Choroid plexus epithelial cell (primary cell): ENCODE measurements at regions not wholly inside any gene's neighbourhood (a gene's known extent, or its start where the extent isn't known, plus 50 kb on each side); places are given as distances from the start of the nearest gene placed in this dataset.

Experiments used
- DNase-seq: peaks from one replicate; pipeline ENCODE4 v3.0.0-alpha.2; 2010; ENCODE audit warnings: low read depth
- H3K4me3 ChIP-seq: 2 replicates; pipeline ENCODE4 v1.5.1; 2011; ENCODE audit warnings: low read depth, mild to moderate bottlenecking, control low read depth, low read length, moderate library complexity
- TF ChIP-seq, protein P1 (sequence below): conservative IDR thresholded peaks from 2 replicates; pipeline ENCODE4 v1.5.1; 2011; ENCODE audit warnings: low read depth, mild to moderate bottlenecking, control low read depth, inconsistent platforms, low read length, moderate library complexity

DNA sequence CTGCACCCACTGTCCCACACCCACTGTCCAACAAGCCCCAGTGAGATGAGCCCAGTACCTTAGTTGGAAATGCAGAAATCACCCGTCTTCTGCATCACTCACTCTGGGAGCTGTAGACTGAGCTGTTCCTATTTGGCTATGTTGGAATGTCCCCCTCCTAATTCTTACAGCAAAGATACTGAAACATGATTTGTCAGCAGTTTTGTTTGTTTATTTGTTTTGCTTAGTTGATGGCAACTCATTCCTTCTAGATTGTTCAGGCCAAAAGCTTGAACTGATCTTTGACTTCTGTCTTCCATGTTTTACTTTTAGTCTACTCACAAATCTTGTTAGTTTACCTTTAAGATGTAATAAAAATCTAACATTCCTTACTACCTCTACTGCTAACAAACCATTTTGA, 233.6 kb upstream of the MIS18BP1 start:
- no peak overlapping the region for H3K4me3 ChIP-seq
- TF ChIP-seq, protein P1, sequence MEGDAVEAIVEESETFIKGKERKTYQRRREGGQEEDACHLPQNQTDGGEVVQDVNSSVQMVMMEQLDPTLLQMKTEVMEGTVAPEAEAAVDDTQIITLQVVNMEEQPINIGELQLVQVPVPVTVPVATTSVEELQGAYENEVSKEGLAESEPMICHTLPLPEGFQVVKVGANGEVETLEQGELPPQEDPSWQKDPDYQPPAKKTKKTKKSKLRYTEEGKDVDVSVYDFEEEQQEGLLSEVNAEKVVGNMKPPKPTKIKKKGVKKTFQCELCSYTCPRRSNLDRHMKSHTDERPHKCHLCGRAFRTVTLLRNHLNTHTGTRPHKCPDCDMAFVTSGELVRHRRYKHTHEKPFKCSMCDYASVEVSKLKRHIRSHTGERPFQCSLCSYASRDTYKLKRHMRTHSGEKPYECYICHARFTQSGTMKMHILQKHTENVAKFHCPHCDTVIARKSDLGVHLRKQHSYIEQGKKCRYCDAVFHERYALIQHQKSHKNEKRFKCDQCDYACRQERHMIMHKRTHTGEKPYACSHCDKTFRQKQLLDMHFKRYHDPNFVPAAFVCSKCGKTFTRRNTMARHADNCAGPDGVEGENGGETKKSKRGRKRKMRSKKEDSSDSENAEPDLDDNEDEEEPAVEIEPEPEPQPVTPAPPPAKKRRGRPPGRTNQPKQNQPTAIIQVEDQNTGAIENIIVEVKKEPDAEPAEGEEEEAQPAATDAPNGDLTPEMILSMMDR, result no peak
- DNase-seq, result no peak

DNA sequence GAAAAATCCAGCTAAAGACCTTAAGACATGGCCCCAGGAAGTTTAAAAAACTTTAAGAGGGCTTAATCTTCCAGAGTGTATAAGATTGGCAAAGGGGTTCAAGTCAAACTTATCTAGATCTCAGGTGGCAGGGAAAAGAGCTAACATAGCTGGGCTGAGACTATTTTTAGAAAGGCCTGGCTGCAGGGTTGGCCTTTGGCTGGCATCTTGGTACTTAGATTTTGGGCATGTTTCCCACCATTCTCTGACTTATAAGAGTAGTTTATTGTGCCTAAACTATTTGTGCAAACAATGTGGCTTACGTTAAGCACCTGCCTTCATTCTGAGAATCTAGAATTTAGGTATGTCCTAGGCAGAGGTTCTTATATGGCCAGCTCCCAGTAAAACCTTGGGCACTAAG, 214.0 kb upstream of the MIS18BP1 start:
- H3K4me3 ChIP-seq, result no peak overlapping the region
- no peak for DNase-seq
- TF ChIP-seq, protein P1, result no peak

DNA sequence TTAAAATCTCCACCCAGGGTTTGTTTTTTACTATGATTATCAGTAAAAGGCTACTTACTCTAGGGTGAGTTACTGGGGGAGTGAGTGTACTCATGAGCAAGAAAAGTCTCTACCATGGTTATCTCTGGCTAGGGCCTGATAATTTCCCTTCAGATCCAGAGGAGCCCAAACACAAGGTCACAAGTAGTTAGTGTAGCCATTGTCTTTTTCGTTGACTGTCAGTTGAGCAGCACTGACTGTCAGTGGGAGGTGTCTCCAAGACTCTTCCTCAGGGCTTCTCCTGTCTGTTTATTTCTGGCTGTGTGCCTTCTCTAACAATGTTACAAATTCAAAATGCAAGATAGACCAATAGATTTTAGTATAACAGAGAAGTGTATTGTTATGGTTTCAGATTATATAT, 181.2 kb upstream of the MIS18BP1 start:
- no peak overlapping the region for H3K4me3 ChIP-seq
- TF ChIP-seq, protein P1, result no peak
- DNase-seq, result no peak

DNA sequence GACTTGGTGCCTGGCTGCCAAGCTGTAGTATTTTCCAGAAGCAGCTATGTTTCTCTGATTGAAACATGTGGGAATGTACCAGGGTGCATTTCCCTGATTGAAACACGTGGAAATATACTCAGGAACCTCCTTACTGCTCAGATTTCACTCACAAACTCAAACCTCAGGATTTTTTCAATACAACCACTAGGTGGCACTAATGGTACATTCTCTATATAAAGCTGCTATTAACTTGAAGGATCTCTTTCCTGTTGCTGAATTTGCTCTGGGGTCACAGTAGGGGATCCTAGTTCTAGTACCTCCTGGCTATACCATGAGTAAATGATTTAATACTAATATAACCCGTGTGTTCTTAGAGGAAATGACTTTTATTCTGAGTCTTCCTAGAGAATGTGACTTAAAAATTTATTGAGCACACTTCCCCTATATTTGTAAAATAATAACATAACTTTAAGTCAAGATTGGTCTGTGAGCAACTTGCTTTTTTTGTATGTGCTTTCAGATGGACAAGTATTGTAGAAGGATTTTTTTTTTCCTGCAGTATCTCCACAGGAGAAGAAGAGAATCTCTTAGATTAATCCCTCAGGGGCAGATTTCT, 173.8 kb upstream of the MIS18BP1 start:
- TF ChIP-seq, protein P1, result peak; percentile 62
- peak; percentile 65 for DNase-seq
- no peak overlapping the region for H3K4me3 ChIP-seq

DNA sequence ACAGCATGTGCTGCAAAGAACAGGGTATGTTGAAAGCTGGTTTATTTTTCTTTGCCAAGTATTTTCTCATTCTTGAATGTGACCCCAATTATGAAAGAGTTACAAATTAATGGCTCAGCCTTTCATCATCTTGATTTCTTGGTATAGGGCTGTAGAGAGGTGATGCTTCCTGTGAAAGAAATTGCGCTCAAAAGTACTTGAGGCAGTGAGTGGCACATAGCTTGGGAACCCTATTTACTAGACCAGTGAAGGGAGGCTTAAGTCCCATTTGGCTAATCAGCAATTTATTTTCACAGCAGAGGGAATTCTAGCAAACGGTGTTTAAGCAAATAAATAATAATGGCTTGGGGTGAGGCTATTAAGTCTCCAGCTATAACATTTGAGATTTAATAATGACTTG, 153.9 kb upstream of the MIS18BP1 start:
- no peak for DNase-seq
- no peak overlapping the region for H3K4me3 ChIP-seq
- TF ChIP-seq, protein P1, result no peak

DNA sequence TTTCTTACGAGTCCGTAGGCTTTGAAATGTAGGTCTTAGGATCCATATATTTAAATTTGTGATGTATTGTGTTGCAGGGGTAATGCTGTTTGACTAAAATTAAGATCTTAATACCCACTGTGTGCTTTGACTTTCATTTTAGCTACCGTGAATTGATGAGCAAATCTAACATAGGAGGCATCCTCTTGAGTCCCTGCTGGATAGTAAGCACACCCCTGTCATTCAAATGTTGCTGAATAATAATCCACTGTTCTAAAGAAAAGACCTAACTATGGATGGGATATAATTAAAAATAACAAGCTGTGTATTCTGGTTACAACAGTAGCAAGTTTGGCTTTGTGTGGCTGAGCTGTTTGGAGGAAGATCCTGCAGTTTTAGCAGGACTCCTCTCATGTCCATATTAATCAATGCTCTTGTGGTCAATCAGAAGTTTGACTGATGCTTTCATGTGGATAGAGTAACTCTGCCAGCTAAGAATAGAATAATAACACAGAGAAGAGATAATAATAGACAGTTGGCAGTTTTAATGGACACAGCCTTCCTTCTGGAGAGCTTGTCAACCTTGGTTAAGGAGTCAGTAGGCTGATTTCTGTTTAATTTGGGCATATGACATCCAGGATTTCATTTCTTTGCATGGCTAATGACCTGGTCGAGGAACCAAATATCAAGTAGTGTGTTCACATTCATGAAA, 148.1 kb upstream of the MIS18BP1 start:
- no peak for DNase-seq
- TF ChIP-seq, protein P1, result no peak
- no peak overlapping the region for H3K4me3 ChIP-seq

DNA sequence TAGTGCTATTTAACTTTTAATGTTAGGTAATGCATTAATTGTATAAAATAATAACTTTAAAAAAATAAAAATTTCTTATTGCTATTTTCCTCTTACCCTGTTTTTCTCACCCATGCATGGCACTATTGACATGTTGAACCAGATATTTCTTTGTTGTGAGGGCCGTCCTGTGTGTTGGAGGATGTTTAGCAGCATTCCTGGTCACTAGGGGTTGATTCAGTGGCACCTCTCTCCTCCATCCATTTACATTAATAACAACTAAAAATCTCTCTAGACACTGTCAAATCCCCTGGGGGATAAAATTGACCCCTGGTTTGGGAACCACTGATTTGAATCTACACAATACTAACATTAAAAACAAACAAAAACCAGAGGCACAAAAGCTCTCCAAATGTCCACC, 147.5 kb upstream of the MIS18BP1 start:
- DNase-seq, result no peak
- TF ChIP-seq, protein P1, result no peak
- no peak overlapping the region for H3K4me3 ChIP-seq
